Peyer's patch (tissue), 4 donors: ENCODE measurements at regions not wholly inside any gene's neighbourhood (a gene's known extent, or its start where the extent isn't known, plus 50 kb on each side); places are given as distances from the start of the nearest gene placed in this dataset.

Experiments
- CTCF ChIP-seq, 6 experiments: fragments of 450-650 bp in 4 of 6; fragments of 200-600 bp in 2 of 6; sonication (generic) in 1 of 6; IDR thresholded peaks; one replicate each; pipeline ENCODE4 v1.5.1; 2017 to 2019; ENCODE audit warnings: antibody characterized with exemption in 6 of 6, mild to moderate bottlenecking in 3 of 6, moderate library complexity in 1 of 6
- POLR2A ChIP-seq, 2 donors: fragments of 450-650 bp; IDR thresholded peaks; one replicate each; pipeline ENCODE4 v1.5.1; 2017; ENCODE audit warnings: antibody characterized with exemption in 2 of 2, mild to moderate bottlenecking in 2 of 2, moderate library complexity in 2 of 2

- TF ChIP-seq POLR2A (IDR thresholded peaks at IDR 0.05) (no peak), CTCF (IDR thresholded peaks at IDR 0.05) (no peak)
Measured at GRCh38 chr17:63277629-63278028, 168.5 kb downstream of the CYB561 start.
